Activated CD8-positive, alpha-beta memory T cell treated with anti-CD3 and anti-CD28 coated beads, Interleukin-2, amount 50 U/mL, for 4 hours (primary cell): ENCODE measurements at regions not wholly inside any gene's neighbourhood (a gene's known extent, or its start where the extent isn't known, plus 50 kb on each side); places are given as distances from the start of the nearest gene placed in this dataset.

Experiments
- DNase-seq: peaks from one replicate; pipeline ENCODE4 v3.0.0-alpha.2; 2020

- no peak for DNase-seq
Observed at GRCh38 chr14:22412926-22413411, 176.1 kb downstream of the DAD1 start.

GRCh38 chr14:22411398-22412055, 177.5 kb downstream of the DAD1 start:
- DNase-seq = no peak

- DNase-seq = no peak
Observed at GRCh38 chr14:22410497-22410896, 178.5 kb downstream of the DAD1 start.

DNA sequence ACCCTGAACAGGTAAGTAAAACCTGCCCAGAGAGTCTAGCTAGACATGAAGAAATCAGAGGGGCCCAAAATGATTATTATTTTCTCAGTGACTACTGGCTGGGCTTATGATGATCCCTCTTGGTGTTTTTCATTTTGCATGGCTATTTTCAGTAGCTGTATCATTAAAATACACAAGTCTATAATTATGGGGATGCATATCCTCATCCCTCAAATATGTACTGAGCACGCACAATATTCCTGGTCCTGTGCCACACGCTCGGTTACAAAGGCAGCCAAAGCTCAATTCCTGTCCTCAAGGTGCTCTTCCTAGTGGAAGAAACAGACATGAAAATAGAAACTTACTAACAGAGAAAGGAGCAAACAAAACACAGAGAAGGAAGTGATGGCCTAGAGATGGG, 180.0 kb downstream of the DAD1 start:
- DNase-seq = no peak

DNA sequence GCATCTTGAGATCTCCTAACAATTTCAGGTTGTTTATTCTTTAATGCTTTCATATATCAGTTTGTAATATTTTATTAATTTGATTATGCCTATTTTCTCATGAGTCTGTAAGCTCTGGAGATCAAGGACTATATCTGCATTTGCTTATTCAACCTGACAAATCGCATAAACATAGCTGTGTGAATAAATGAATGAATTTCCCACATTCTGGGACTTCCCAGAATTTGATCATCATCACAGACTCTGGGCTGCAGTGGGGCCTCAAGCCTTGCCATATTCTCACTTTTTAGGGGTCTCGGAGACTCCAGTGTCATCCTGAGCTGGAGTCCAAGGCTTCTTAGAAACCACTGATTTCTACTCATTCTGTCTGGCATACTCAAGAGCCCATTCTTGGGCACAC, 180.5 kb downstream of the DAD1 start:
- DNase-seq = no peak

- DNase-seq = no peak
Observed at GRCh38 chr14:22407033-22407432, 182.0 kb downstream of the DAD1 start.

DNA sequence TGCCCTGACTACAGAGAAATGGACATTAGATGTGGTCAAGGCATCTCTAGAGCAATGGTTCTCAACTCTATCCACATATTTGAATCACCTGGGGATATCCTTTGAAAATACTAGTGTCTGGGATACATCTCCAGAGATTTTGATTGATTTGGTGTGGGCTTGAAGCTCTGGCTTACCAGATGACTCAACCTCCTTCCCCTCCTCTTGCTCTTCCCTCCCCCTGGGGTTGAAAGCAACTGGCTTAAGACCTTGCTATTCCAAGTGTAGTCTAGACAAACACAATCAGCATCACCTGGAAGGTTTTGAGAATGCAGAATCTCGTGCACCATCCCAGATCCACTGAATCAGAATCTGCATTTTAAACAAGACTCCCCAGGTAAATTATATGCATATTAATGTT, 183.8 kb downstream of the DAD1 start:
- DNase-seq = no peak

- no peak for DNase-seq
Observed at GRCh38 chr14:22403296-22403695, 185.7 kb downstream of the DAD1 start.

- DNase-seq = no peak
Observed at GRCh38 chr14:22400655-22401259, 188.3 kb downstream of the DAD1 start.

DNA sequence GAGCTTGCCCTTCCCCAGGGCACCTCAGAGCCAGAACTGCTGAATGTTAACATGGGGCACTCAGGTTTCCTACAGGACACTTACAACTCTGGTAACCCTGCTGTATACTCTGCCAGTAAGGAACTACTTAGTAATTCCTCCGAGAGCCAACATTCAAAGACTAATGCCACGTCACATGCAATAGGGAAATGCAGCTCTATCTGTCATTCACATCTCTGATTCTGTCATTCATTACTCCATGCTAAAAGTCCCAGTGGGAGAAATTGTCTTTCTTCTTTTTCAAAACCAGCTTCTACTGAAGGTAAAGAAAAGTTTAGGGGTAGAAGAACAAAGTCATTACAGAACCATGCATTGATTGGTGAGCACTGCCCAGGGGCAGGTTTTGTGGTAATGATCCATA, 189.2 kb downstream of the DAD1 start:
- no peak for DNase-seq

GRCh38 chr14:22397221-22397737, 191.7 kb downstream of the DAD1 start:
- no peak for DNase-seq

GRCh38 chr14:22395803-22396202, 193.2 kb downstream of the DAD1 start:
- DNase-seq = no peak

GRCh38 chr14:22394616-22395015, 194.4 kb downstream of the DAD1 start:
- no peak for DNase-seq

DNA sequence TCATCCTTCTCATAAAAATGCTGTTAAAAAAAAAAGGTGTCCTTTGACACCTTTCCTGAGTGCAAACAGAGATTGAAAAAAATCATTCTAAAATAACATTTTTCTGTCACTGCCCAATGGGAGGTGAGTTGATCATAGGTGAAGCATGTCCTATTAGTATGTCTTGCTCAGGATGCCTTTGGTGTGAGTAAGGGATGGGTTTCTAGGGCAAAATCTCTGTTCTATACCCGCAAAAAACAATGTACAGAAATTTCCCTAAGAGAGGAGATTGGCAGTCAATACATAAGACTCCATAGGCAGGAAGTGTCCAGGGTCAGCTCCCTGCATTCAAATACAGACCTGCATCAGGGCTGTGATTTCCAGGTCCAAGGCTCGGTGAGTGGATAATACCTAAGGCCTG, 195.2 kb downstream of the DAD1 start:
- DNase-seq = no peak

DNA sequence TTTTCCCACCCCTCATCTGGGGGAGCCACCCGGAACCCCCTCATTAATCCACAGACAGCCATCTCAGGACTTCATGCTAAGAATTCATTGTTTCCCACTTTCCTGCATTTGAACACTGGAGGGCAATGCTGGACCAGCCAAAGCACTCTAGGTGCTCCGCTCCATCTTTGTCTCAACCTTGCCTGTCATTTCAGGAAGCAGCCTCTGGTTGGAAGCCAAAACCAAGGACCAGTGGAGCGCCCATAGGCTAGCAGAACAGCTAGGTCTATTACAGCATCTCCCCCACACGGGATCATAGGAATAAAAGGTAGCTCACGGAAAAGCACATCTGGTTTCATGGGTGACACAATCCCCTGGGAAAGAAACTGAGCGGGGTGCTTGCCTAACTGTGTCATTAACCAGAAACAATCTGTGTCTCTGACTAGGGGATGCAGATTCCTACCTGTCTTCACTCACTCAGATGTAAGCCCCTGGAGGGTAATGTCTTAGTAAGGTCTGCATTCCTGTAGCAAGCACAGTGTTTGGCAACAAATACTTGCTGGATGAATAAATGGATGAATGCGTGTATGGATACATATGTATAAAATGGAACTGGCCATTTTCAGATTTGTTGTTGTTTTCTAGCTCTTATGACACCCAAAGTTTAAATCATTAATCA, 197.0 kb downstream of the DAD1 start:
- DNase-seq = no peak

DNA sequence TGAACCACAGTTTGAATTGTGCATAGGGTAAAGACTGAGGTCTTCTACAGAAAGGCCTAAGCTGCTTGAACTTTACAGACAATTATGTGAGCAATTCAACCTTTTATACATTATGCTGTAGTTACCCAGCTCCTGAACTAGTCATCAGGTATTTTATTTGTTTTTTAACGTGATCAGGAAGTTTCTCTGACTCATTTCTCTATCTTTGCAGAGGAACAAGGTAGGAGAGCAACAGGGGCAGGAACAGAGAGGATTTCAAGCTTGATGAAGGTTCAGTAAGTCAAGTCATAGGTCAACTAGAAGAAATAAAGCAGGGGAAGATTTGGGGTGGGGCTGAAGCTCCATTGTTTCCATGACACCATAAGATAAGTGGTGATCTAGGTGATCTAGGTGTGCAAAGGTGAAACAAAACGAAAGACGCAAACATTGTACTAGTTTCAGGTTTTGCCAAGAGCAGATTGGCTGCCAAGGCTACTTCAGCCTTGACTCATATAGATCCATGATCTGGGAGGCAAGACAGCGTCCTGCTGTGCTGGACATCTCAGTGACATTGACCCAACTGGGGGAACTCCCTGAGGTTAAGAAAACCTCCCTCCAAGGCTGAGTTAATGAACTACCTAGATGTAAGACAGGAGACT, 198.1 kb downstream of the DAD1 start:
- DNase-seq = no peak

GRCh38 chr14:22390195-22390594, 198.8 kb downstream of the DAD1 start:
- DNase-seq = no peak

- no peak for DNase-seq
Observed at GRCh38 chr14:22388669-22389595, 200.1 kb downstream of the DAD1 start.

DNA sequence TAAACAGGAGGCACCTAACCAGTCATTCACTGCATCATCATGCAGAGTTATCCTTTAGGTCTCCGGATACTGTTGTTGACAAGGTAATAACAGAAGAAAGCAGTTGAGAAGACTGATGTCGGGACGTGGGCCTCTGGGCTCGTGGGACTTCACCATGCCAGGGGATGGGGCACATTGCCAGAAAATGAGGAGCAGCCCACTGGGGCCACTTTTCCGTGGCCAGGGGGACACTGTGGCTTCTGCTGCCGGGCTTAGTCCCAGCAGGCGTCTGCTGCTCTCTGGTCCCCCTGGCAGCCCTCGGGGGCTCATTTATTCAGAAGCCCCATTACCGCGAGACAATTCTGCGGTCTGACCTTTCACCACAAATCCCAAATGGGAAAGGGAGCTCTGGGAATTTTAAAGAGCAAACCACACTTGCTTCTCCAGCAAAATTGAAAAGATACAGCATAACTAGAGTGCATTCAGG, 201.2 kb downstream of the DAD1 start:
- DNase-seq = no peak

GRCh38 chr14:22386924-22387775, 201.9 kb downstream of the DAD1 start:
- no peak for DNase-seq

- DNase-seq = no peak
Observed at GRCh38 chr14:22384974-22385526, 204.0 kb downstream of the DAD1 start.
